ENCODE measurements at regions not wholly inside any gene's neighbourhood (a gene's known extent, or its start where the extent isn't known, plus 50 kb on each side); places are given as distances from the start of the nearest gene placed in this dataset.

DNA sequence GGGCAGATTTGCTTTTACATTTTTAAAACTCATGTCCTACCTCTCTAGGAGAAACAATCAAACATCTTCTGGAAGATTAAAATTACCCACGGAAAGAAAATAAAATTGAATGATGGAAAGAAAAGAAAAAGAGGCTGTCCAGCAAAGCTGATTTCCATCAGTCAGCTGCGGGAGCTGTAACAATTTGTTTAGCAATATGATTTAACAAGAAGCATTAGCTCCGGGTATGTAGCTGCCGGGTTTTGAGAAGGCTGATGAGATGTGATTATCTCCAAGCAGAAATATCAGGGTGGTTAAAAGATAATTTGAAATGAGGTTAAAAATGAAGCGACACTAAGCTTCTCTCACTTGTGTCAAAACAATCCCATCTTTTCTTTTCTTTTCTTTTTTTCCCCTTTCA is 608.9 kb upstream of the SALL1 start:
- peaks cover 4% of the 10 kb centered on the region for H3K27me3 Mint-ChIP-seq
- Histone ChIP-seq H3K9me3 (ENCODE audit: control insufficient read depth in 2 of 2, low read length in 2 of 2) (no peaks in the 10 kb centered on the region), H3K27me3 (ENCODE audit: control insufficient read depth, insufficient read depth, low read length) (no peaks in the 10 kb centered on the region), H3K4me1 (ENCODE audit: control insufficient read depth, insufficient read depth, low read length, poor library complexity, severe bottlenecking) (no peaks in the 10 kb centered on the region), H3K4me3 (ENCODE audit: low read depth, low read length) (no peak overlapping the region), H3K27ac (ENCODE audit: insufficient read depth, low read length, poor library complexity, severe bottlenecking) (no peak overlapping the region), H3K36me3 (ENCODE audit: control insufficient read depth, insufficient read depth, low read length) (no peaks in the 10 kb centered on the region)
- H3K4me3 Mint-ChIP-seq, result no peak overlapping the region
- no peak overlapping the region for H3K27ac Mint-ChIP-seq
- no peaks in the 10 kb centered on the region for H3K36me3 Mint-ChIP-seq
- DNase-seq (no peak), ATAC-seq (ENCODE audit: low read depth in 2 of 2) (no peak)
- peaks cover 0 to 8% (median 0%) of the 10 kb centered on the region in 7 donors for H3K9me3 Mint-ChIP-seq
- no peaks in the 10 kb centered on the region for H3K4me1 Mint-ChIP-seq

DNA sequence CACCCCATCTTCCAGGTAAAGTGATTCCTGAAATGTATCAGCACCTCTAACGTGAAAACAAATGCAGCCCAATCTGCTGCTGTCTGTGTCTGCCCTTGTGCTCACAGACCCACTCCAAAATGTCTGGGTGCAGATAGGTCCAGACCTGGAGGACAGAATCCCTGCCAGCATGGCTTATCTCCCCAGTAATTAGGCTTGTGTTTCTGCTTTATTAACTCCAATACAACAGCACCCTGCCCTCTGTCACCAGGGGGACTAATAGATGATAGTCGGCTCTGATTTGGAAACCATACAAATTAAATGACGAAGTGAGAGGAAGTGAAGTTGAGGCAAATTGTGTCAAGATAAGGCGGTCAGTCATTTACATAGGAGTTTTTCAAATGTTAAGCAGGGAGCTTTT is 608.3 kb upstream of the SALL1 start:
- H3K9me3 Mint-ChIP-seq, result peaks cover 0 to 11% (median 0%) of the 10 kb centered on the region in 7 donors
- no peaks in the 10 kb centered on the region for H3K36me3 Mint-ChIP-seq
- Histone ChIP-seq H3K27ac (ENCODE audit: insufficient read depth, low read length, poor library complexity, severe bottlenecking) (no peak overlapping the region), H3K4me1 (ENCODE audit: control insufficient read depth, insufficient read depth, low read length, poor library complexity, severe bottlenecking) (no peaks in the 10 kb centered on the region), H3K27me3 (ENCODE audit: control insufficient read depth, insufficient read depth, low read length) (no peaks in the 10 kb centered on the region), H3K36me3 (ENCODE audit: control insufficient read depth, insufficient read depth, low read length) (no peaks in the 10 kb centered on the region), H3K4me3 (ENCODE audit: low read depth, low read length) (no peak overlapping the region), H3K9me3 (ENCODE audit: control insufficient read depth in 2 of 2, low read length in 2 of 2) (no peaks in the 10 kb centered on the region)
- H3K4me1 Mint-ChIP-seq, result no peaks in the 10 kb centered on the region
- no peak for DNase-seq
- no peak overlapping the region for H3K27ac Mint-ChIP-seq
- H3K4me3 Mint-ChIP-seq, result no peak overlapping the region
- no peak for ATAC-seq (ENCODE audit: low read depth in 2 of 2)
- H3K27me3 Mint-ChIP-seq, result peaks cover 4% of the 10 kb centered on the region

DNA sequence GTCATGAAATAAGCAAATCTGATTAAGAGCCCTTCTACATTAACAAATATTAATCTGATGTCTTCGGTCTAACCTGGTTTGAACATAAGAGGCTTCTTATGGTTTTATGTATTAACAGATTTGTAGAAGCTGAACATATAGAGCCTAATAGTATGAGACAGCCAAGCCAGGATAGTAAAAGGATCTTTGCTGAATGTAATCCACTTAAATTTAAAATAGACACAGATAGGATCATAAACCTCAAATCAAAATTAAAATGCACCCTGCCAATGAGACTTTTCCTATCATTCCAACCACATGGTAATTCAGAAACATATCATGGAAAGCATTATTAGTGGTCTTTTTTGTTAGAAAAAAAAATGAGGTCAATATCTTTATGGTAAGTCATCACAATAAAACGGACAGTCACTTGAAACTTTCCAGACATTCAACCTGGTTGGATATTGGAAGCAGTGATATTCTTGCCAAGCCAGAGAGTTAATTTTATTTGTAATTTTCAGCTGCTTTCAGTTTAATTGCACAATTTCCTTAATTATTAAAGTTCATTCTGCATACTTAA is 606.9 kb upstream of the SALL1 start:
- H3K4me1 Mint-ChIP-seq, result no peaks in the 10 kb centered on the region
- no peaks in the 10 kb centered on the region for H3K27me3 Mint-ChIP-seq
- no peaks in the 10 kb centered on the region for H3K36me3 Mint-ChIP-seq
- Histone ChIP-seq H3K4me3 (ENCODE audit: low read depth, low read length) (no peak overlapping the region), H3K9me3 (ENCODE audit: control insufficient read depth in 2 of 2, low read length in 2 of 2) (no peaks in the 10 kb centered on the region), H3K36me3 (ENCODE audit: control insufficient read depth, insufficient read depth, low read length) (no peaks in the 10 kb centered on the region), H3K27ac (ENCODE audit: insufficient read depth, low read length, poor library complexity, severe bottlenecking) (no peak overlapping the region), H3K27me3 (ENCODE audit: control insufficient read depth, insufficient read depth, low read length) (no peaks in the 10 kb centered on the region), H3K4me1 (ENCODE audit: control insufficient read depth, insufficient read depth, low read length, poor library complexity, severe bottlenecking) (no peaks in the 10 kb centered on the region)
- H3K4me3 Mint-ChIP-seq, result no peak overlapping the region
- ATAC-seq (ENCODE audit: low read depth in 2 of 2) (no peak), DNase-seq (no peak)
- H3K27ac Mint-ChIP-seq, result no peak overlapping the region
- peaks cover 0 to 11% (median 0%) of the 10 kb centered on the region in 7 donors for H3K9me3 Mint-ChIP-seq

DNA sequence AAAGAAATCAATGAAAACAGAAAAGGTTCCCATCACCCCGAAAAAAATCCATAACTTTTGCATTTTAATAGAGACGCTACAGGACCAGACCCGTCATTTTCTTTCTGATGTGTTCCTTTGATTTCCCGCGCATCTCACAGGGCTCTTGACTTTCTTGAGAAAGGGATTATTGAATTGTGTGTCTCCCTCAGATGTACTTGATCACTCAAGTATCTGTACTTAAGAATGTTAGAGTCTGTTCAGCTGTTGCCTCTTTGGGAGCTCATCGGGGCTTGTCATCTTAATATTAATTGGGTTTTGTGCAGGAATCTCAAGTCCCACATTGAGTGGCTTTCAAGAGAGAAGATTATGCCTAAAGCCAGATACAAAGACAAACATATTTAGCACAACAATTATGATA is 606.4 kb upstream of the SALL1 start:
- H3K9me3 Mint-ChIP-seq, result peaks cover 0 to 10% (median 0%) of the 10 kb centered on the region in 7 donors
- H3K4me1 Mint-ChIP-seq, result no peaks in the 10 kb centered on the region
- Histone ChIP-seq H3K9me3 (ENCODE audit: control insufficient read depth in 2 of 2, low read length in 2 of 2) (no peaks in the 10 kb centered on the region), H3K4me3 (ENCODE audit: low read depth, low read length) (no peak overlapping the region), H3K27me3 (ENCODE audit: control insufficient read depth, insufficient read depth, low read length) (no peaks in the 10 kb centered on the region), H3K36me3 (ENCODE audit: control insufficient read depth, insufficient read depth, low read length) (no peaks in the 10 kb centered on the region), H3K4me1 (ENCODE audit: control insufficient read depth, insufficient read depth, low read length, poor library complexity, severe bottlenecking) (no peaks in the 10 kb centered on the region), H3K27ac (ENCODE audit: insufficient read depth, low read length, poor library complexity, severe bottlenecking) (no peak overlapping the region)
- no peak overlapping the region for H3K27ac Mint-ChIP-seq
- H3K36me3 Mint-ChIP-seq, result no peaks in the 10 kb centered on the region
- no peak for ATAC-seq (ENCODE audit: low read depth in 2 of 2)
- DNase-seq, result no peak
- no peak overlapping the region for H3K4me3 Mint-ChIP-seq
- H3K27me3 Mint-ChIP-seq, result no peaks in the 10 kb centered on the region

DNA sequence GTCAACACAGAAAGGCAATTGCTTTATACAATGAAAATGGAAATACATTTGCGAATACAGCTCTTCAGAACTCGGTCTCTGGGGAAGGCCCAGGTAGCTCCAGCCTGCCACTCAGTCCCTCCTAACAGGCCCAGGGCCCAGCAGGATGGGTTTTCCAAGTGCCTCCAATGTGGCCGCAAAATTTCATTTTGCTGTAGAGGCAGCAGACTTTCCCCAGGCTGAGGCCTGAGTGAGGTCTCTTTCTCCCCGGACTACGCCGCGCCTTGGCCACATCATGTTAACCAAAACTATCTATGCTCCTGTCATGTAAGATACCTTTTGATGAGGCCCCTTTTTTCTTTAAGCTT is 606.0 kb upstream of the SALL1 start:
- Mint-ChIP-seq H3K36me3 (no peaks in the 10 kb centered on the region), H3K27ac (no peak overlapping the region), H3K27me3 (no peaks in the 10 kb centered on the region), H3K9me3 (peaks cover 0 to 8% (median 0%) of the 10 kb centered on the region in 7 donors), H3K4me3 (no peak overlapping the region), H3K4me1 (no peaks in the 10 kb centered on the region)
- no peak for DNase-seq
- H3K36me3 ChIP-seq (ENCODE audit: control insufficient read depth, insufficient read depth, low read length), result no peaks in the 10 kb centered on the region
- H3K27me3 ChIP-seq (ENCODE audit: control insufficient read depth, insufficient read depth, low read length), result no peaks in the 10 kb centered on the region
- H3K9me3 ChIP-seq (ENCODE audit: control insufficient read depth in 2 of 2, low read length in 2 of 2), result no peaks in the 10 kb centered on the region
- no peaks in the 10 kb centered on the region for H3K4me1 ChIP-seq (ENCODE audit: control insufficient read depth, insufficient read depth, low read length, poor library complexity, severe bottlenecking)
- no peak overlapping the region for H3K27ac ChIP-seq (ENCODE audit: insufficient read depth, low read length, poor library complexity, severe bottlenecking)
- no peak for ATAC-seq (ENCODE audit: low read depth in 2 of 2)
- no peak overlapping the region for H3K4me3 ChIP-seq (ENCODE audit: low read depth, low read length)

DNA sequence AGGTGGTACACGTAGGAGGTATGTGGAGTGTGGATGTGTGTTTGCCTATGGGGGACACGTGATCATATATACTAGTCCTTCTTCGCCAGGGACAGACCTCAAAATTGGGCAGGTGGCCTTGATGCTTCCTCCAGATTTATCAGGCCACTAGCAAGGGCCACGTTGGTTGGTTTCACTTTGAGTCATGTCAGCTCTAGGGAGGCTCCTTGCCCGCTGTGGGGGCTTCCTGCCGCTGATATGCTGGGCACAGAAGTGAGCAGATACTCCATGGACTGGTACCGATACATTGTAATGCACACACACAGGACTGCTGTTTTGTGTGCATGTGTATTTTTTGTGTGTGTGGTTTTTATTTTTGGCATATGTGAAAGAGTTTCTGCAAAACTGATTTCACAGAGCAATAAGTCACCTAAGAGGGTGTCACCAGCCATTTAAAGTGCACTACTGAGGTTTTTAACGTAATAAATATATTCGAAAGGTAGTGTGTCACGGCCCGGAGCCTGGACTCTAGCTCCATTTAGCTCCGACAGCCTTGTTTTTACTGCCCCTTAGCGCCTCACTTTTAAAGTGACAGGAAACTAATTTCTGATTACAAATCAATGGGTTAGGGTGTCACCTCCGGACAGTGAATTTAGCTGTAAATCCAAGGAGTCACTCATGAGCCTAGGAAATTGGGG is 605.5 kb upstream of the SALL1 start:
- no peaks in the 10 kb centered on the region for H3K36me3 Mint-ChIP-seq
- ATAC-seq (ENCODE audit: low read depth in 2 of 2) (no peak), DNase-seq (no peak)
- no peak overlapping the region for H3K4me3 ChIP-seq (ENCODE audit: low read depth, low read length)
- no peaks in the 10 kb centered on the region for H3K36me3 ChIP-seq (ENCODE audit: control insufficient read depth, insufficient read depth, low read length)
- H3K4me1 ChIP-seq (ENCODE audit: control insufficient read depth, insufficient read depth, low read length, poor library complexity, severe bottlenecking), result no peaks in the 10 kb centered on the region
- H3K27me3 Mint-ChIP-seq, result no peaks in the 10 kb centered on the region
- H3K4me1 Mint-ChIP-seq, result no peaks in the 10 kb centered on the region
- H3K27ac Mint-ChIP-seq, result no peak overlapping the region
- H3K9me3 Mint-ChIP-seq, result peaks cover 0 to 8% (median 0%) of the 10 kb centered on the region in 7 donors
- H3K9me3 ChIP-seq (ENCODE audit: control insufficient read depth in 2 of 2, low read length in 2 of 2), result no peaks in the 10 kb centered on the region
- H3K4me3 Mint-ChIP-seq, result no peak overlapping the region
- H3K27ac ChIP-seq (ENCODE audit: insufficient read depth, low read length, poor library complexity, severe bottlenecking), result no peak overlapping the region
- H3K27me3 ChIP-seq (ENCODE audit: control insufficient read depth, insufficient read depth, low read length), result no peaks in the 10 kb centered on the region

DNA sequence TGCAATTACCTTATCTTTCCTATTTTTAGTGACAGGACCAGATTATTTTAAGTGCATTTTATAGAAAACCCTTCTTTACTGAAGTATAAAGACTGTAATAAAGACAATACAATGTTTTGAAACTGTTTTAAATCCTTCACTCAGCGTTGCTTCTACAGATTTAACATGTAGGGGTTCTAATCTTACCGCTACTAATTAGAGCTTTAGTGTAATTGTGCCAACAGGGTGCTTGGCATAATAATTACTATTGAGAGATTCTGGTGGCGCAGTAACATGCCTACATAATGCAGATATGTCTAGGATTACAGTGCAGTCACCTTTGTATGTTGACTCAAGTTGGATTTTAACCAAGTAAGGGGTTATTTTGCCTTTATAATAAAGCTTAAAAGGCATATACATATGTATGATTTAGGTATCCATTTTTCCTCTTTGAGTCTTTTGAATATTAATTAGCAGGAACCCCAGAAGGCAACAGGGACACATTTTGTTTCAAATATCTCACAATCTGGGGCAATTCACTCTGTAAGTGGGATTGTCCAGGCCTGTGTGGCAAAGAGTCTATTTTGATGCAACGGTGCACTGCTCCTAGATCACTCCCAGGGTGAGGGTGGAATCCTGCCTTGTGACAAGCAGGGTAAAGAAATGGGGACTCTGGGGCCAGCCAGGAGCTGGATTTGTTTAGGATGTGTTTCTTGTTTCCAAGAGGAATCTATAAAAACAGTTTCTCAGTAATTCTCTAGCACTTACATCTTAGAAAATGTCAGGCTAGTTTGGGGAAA is 604.7 kb upstream of the SALL1 start:
- ATAC-seq (ENCODE audit: low read depth in 2 of 2) (no peak), DNase-seq (no peak)
- H3K9me3 Mint-ChIP-seq, result peaks cover 0 to 10% (median 0%) of the 10 kb centered on the region in 7 donors
- no peaks in the 10 kb centered on the region for H3K27me3 Mint-ChIP-seq
- Histone ChIP-seq H3K9me3 (ENCODE audit: control insufficient read depth in 2 of 2, low read length in 2 of 2) (no peaks in the 10 kb centered on the region), H3K27ac (ENCODE audit: insufficient read depth, low read length, poor library complexity, severe bottlenecking) (no peak overlapping the region), H3K27me3 (ENCODE audit: control insufficient read depth, insufficient read depth, low read length) (no peaks in the 10 kb centered on the region), H3K4me3 (ENCODE audit: low read depth, low read length) (no peak overlapping the region), H3K36me3 (ENCODE audit: control insufficient read depth, insufficient read depth, low read length) (no peaks in the 10 kb centered on the region), H3K4me1 (ENCODE audit: control insufficient read depth, insufficient read depth, low read length, poor library complexity, severe bottlenecking) (no peaks in the 10 kb centered on the region)
- no peak overlapping the region for H3K4me3 Mint-ChIP-seq
- no peaks in the 10 kb centered on the region for H3K36me3 Mint-ChIP-seq
- no peak overlapping the region for H3K27ac Mint-ChIP-seq
- no peaks in the 10 kb centered on the region for H3K4me1 Mint-ChIP-seq

Data from CD4-positive, CD25-positive, alpha-beta regulatory T cell (primary cell).